NCI-H82 treated with DMSO at 0.1 percent for 48 hours (cell line): ENCODE measurements at regions not wholly inside any gene's neighbourhood (a gene's known extent, or its start where the extent isn't known, plus 50 kb on each side); places are given as distances from the start of the nearest gene placed in this dataset.

Experiments
- DNase-seq: peaks from one replicate; lab custom pipeline; 2025; ENCODE audit not compliant: unreplicated experiment; lab: John Stamatoyannopoulos, UW

- DNase-seq = no peak
Measured at GRCh38 chr15:81612631-81613030, 238.6 kb upstream of the TMC3 start.

- DNase-seq = no peak
Measured at GRCh38 chr15:81611679-81612078, 237.7 kb upstream of the TMC3 start.

- no peak for DNase-seq
Measured at GRCh38 chr15:81608309-81608829, 234.4 kb upstream of the TMC3 start.

GRCh38 chr15:81604713-81605112 lies 230.7 kb upstream of the TMC3 start:
- DNase-seq = no peak

- DNase-seq = no peak
Measured at GRCh38 chr15:81596159-81596865, 222.3 kb upstream of the TMC3 start.

GRCh38 chr15:81595752-81596151 lies 221.7 kb upstream of the TMC3 start:
- DNase-seq = no peak

- DNase-seq = no peak
Measured at GRCh38 chr15:81589671-81590070, 215.7 kb upstream of the TMC3 start.

- no peak for DNase-seq
Measured at GRCh38 chr15:81575436-81576123, 201.6 kb upstream of the TMC3 start.

GRCh38 chr15:81573098-81573746 lies 199.2 kb upstream of the TMC3 start:
- no peak for DNase-seq

GRCh38 chr15:81572190-81572589 lies 198.2 kb upstream of the TMC3 start:
- no peak for DNase-seq

- no peak for DNase-seq
Measured at GRCh38 chr15:81569286-81570080, 195.5 kb upstream of the TMC3 start.

GRCh38 chr15:81567924-81568323 lies 193.9 kb upstream of the TMC3 start:
- no peak for DNase-seq

GRCh38 chr15:81562986-81563385 lies 189.0 kb upstream of the TMC3 start:
- no peak for DNase-seq

GRCh38 chr15:81560405-81560804 lies 186.4 kb upstream of the TMC3 start:
- DNase-seq = no peak

- no peak for DNase-seq
Measured at GRCh38 chr15:81558056-81558455, 184.0 kb upstream of the TMC3 start.

- no peak for DNase-seq
Measured at GRCh38 chr15:81555346-81555745, 181.3 kb upstream of the TMC3 start.

- DNase-seq = no peak
Measured at GRCh38 chr15:81548365-81549130, 174.5 kb upstream of the TMC3 start.

- DNase-seq = no peak
Measured at GRCh38 chr15:81547521-81548132, 173.6 kb upstream of the TMC3 start.

- no peak for DNase-seq
Measured at GRCh38 chr15:81544385-81544784, 170.4 kb upstream of the TMC3 start.

- no peak for DNase-seq
Measured at GRCh38 chr15:81540909-81541308, 166.9 kb upstream of the TMC3 start.
